ENCODE measurements at regions not wholly inside any gene's neighbourhood (a gene's known extent, or its start where the extent isn't known, plus 50 kb on each side); places are given as distances from the start of the nearest gene placed in this dataset.
"Not testable (repeated sequence)": the region's sequence is repeated elsewhere in the genome, so short reads cannot be mapped to it uniquely, and the experiment has no call there.

- DNase-seq (ENCODE audit: low read depth, low spot score): peak; percentile 75
These were observed 51.0 kb downstream of the IARS1 start for GRCh38 chr9:92242260-92243136.

- DNase-seq (ENCODE audit: low read depth, low spot score): no peak
These were observed 56.6 kb downstream of the IARS1 start for GRCh38 chr9:92236915-92237314.

- DNase-seq (ENCODE audit: low read depth, low spot score): no peak
These were observed 57.0 kb downstream of the IARS1 start for GRCh38 chr9:92236465-92236864.

DNA sequence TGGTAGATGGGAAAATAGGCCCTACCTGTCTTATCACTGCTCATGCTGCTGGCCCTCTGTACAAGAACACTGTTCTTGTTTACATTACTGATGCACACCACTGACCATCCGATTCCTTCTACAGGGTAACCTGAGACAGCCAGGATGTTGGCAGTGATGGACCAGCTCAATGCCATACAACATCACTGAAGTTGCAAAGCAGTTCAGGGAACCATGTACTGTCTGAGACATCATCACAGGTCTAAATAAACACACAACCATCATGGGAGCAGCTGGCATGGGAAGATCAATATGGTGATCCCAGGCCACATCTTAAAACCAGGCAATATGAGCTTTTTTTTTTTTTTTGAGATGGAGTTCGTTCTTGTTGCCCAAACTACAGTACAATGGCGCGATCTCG, 59.0 kb downstream of the IARS1 start:
- DNase-seq (ENCODE audit: low read depth, low spot score): no peak

GRCh38 chr9:92232190-92232589, 61.3 kb downstream of the IARS1 start:
- no peak for DNase-seq (ENCODE audit: low read depth, low spot score)

DNA sequence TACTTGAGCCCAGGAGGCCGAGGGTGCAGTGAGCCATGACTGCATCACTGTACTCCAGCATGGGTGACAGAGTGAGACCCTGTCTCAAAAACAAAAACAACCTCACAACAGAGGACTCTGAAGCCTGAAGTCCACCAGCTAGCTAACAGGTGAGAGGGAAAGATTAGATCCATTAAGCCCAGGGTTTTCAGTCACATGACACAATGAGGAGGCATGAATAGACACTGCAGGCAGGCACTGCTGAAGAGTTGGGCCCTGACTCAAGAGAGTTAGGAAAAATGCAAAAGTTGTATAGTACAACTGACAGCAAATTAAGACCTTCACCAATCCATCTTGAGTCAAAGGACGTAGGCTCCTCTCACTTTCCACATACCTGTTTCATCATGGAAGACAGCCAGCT, 64.9 kb downstream of the IARS1 start:
- no peak for DNase-seq (ENCODE audit: low read depth, low spot score)

DNA sequence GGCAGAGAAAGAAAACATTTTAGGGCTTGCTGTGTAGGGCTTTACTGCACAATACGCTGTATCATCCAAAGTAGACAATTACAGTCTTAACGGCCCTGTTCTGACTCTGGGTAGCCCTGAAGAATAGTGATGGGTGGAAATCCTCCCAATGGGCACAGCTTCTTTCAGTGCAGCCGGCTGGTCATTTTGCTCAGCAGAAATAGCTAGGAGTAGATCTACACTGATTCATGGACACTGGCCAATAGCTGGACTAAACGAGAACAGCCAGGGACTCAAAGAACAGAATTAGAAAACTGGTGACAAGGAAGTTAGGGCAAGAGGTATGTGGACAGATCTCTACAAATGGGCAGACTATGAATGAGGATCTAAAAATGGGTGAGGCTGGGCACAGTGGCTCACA, 69.3 kb downstream of the IARS1 start:
- no peak for DNase-seq (ENCODE audit: low read depth, low spot score)

- no peak for DNase-seq (ENCODE audit: low read depth, low spot score)
These were observed 69.7 kb downstream of the IARS1 start for GRCh38 chr9:92223758-92224157.

GRCh38 chr9:92208693-92209524, 84.6 kb downstream of the IARS1 start:
- DNase-seq (ENCODE audit: low read depth, low spot score): no peak

DNA sequence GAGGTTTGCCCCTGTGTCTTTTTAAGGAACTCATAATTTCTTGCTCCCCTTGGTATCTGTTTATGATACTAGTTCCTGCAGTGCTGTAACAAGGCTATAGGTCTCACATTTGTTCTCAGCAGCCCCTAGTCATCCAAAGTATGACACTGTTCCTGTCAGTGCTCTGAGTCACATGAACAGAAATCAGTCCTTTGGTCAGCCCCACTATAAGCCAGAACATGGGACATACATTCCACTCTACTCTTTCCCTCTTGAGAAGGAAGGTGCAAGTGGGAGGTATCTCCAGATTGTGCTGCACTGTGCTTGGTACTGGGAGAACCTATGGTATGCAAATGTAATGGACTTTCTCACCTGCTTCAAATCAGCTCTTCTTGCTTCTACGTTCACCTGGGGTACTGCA, 87.0 kb downstream of the IARS1 start:
- DNase-seq (ENCODE audit: low read depth, low spot score): no peak

GRCh38 chr9:92203887-92204286, 88.7 kb upstream of the SPTLC1 start:
- not testable (repeated sequence) for DNase-seq (ENCODE audit: low read depth, low spot score)

GRCh38 chr9:92198237-92198636, 83.0 kb upstream of the SPTLC1 start:
- DNase-seq (ENCODE audit: low read depth, low spot score): not testable (repeated sequence)

GRCh38 chr9:92196909-92197308, 81.7 kb upstream of the SPTLC1 start:
- no peak for DNase-seq (ENCODE audit: low read depth, low spot score)

DNA sequence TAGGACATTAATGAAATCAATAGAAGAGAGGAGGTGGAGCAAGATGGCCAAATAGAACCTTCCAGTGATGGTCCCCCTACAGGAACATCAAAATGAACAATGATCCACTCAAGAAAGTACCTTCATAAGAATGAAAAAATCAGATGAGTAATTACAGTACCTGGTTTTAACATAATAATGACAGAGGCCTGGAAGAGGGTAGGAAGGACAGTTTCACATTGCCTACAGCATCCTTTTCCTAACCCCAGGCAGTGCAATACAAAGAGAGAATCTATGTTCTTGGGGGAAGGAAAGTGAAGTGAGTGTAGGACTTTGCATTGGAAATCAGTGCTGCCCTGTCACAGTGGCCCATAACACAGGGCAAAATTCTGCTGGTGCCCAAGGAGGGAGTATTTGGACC, 81.2 kb upstream of the SPTLC1 start:
- no peak for DNase-seq (ENCODE audit: low read depth, low spot score)

- DNase-seq (ENCODE audit: low read depth, low spot score): no peak
These were observed 76.6 kb upstream of the SPTLC1 start for GRCh38 chr9:92191801-92192200.

DNA sequence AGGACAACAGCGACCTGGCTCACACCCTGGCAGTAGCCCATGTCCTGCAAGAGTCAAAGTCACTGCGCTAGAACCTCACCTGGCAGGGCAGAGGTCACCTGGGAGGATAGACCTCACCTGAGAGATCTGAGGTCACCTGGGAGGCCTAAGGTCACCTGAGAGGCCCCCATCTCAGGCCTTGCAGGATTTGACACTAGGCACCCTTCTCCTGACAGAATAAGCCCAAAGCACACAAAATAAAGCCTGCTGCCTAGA, 75.2 kb upstream of the SPTLC1 start:
- DNase-seq (ENCODE audit: low read depth, low spot score): no peak

- DNase-seq (ENCODE audit: low read depth, low spot score): no peak
These were observed 74.7 kb upstream of the SPTLC1 start for GRCh38 chr9:92189782-92190535.

DNA sequence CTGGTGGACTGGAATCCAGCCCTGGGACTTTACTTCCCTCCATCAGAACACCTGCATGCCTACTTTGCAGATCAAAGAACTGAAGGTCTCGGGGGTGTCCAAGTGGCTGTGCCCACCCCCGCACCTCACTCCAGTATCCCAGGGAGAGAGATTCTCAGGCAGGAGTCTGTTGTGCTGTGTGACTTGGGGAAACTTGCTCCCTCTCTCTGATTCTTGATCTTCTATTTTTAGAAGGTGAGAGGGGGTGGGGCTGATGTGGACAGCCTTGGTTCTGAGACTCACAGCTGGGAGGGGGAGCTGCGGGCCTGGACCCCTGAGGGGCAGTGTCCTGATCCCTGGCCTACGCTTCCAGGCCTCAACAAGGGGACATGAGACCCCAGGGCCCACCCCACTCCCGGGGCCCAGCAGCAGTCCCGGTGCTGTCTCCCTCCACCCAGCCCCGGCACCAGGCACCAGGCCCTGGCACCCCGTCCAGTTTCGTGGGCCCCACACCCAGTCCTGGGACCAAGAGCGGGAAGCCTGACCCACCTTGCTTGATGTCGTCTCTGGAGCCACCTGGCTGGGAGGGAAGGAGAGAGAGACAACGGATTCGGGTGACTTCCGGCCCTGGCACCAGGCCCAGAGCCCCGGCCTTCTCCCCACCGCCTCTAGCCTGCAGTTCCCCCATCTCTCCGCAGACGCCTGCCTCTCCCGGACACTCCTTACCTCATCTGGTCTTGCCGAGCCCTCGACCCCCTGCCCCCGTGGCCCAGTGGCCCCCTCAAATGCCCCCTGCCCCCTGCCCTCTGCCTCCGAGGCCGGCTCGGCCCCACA, 74.0 kb upstream of the SPTLC1 start:
- no peak for DNase-seq (ENCODE audit: low read depth, low spot score)

DNA sequence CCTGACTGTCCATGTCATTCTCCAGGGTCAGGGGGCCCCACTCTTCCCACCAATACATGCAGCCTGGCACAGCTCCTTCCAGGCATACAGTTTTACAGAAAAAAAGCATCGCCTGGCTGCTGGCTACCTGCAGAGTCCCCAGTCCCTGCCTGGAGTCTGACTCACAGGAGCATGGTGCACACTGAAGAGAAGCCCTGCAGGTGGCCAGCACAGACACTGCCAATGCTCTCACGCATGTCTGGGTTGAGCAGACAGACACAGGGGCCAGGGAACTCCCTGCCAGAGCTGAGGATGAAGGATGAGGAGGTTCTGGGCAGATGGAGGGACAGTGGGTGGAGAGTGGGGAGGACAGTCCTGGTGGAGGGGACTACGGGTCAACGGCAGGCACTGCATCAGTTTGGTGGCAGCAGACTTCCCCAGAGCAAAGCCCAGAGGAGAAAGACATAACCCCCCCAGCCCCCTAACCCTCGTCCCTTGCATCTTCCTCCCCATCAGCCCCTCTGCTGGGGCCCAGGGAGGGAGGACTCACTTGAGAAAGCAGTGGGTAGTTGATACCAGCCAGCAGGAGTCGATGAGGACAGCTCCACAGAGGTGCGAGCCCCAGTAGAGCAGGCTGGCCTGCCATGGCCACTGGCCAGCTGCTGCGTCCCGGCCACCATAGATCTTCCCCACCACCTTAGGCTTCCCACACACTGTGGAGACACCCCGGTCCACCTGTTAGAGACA, 72.9 kb upstream of the SPTLC1 start:
- DNase-seq (ENCODE audit: low read depth, low spot score): no peak

DNA sequence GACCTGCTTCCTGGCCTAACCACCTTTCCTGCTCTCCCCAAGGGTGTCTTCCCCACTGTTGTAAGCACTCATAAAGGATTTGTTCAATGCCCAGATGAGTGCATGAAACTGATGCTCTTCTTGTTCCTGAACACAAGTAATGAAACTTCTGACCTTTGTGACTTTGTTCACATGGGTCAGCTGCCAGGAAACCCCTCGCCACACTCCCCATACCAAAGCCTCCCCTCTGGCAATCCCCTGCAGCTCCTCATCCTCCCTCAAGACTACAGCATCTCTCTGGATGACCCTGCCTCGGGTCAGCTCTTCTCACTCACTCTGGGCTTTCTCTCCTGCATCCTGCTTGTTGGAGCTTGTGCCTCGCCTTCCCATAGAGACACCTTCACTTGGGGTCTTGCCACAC, 72.2 kb upstream of the SPTLC1 start:
- DNase-seq (ENCODE audit: low read depth, low spot score): no peak

DNA sequence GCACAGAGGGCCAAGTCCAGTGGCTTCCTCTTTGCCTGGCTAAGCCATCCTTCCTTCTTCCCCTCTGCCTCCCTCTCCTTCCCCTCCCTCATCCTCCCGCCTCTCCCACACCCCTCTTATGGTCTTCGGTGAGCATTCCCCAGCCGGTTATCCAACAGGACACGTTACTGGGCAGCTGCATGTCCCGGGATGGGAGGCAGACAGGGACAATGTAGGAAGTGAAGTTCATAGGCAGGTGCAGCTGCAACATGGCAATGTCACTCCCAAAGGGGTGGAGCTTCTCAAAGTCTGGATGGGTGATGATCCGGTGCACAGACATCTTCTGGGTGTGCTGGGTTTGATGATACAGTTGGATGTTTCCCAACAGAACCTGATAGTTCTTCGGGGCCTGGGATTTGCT, 71.4 kb upstream of the SPTLC1 start:
- DNase-seq (ENCODE audit: low read depth, low spot score): no peak

Measured in brain pericyte (primary cell).